ENCODE measurements at regions not wholly inside any gene's neighbourhood (a gene's known extent, or its start where the extent isn't known, plus 50 kb on each side); places are given as distances from the start of the nearest gene placed in this dataset.

- Histone ChIP-seq H3K27me3 (ENCODE audit: control insufficient read depth in 1 of 2, insufficient read depth in 2 of 2, low read length in 2 of 2) (no peaks in the 10 kb centered on the region), H3K4me1 (ENCODE audit: insufficient read depth, low read length) (no peaks in the 10 kb centered on the region), H3K9me3 (ENCODE audit: control insufficient read depth in 1 of 2, insufficient read depth in 1 of 2, low read length in 2 of 2) (no peaks in the 10 kb centered on the region), H3K4me3 (ENCODE audit: low read length) (no peak overlapping the region), H3K27ac (ENCODE audit: low read depth in 1 of 2, low read length in 2 of 2) (no peak overlapping the region), H3K36me3 (ENCODE audit: insufficient read depth, low read length) (no peaks in the 10 kb centered on the region)
- DNase-seq (no peak), ATAC-seq (ENCODE audit: poor library complexity) (no peak)
- Mint-ChIP-seq H3K27ac (no peak overlapping the region), H3K36me3 (ENCODE audit: low read depth) (no peaks in the 10 kb centered on the region), H3K4me1 (ENCODE audit: low read depth) (no peaks in the 10 kb centered on the region), H3K4me3 (no peak overlapping the region), H3K9me3 (no peaks in the 10 kb centered on the region), H3K27me3 (peaks cover 20% of the 10 kb centered on the region)
- CTCF ChIA-PET = interaction anchor here (1.7 kb wide), 1 partner anchor 10 kb away, joined by 5 read pairs; no protein-coding TSS in a partner anchor
- intact Hi-C loops (cut with DNase I, micrococcal nuclease) = no loop called here
- POLR2A ChIA-PET = interaction anchor here (0.5 kb wide), 1 partner anchor 15 kb away, joined by 3 read pairs; no protein-coding TSS in a partner anchor
- no peak for TF ChIP-seq CTCF (IDR thresholded peaks at IDR 0.05)
Observed at GRCh38 chr6:105573138-105573537, 170.3 kb upstream of the PREP start.

GRCh38 chr6:105570416-105570815, 167.5 kb upstream of the PREP start:
- TF ChIP-seq CTCF (IDR thresholded peaks at IDR 0.05) = no peak
- H3K4me1 Mint-ChIP-seq (ENCODE audit: low read depth) = no peaks in the 10 kb centered on the region
- no peak for DNase-seq
- Histone ChIP-seq H3K27ac (ENCODE audit: low read depth in 1 of 2, low read length in 2 of 2) (no peak overlapping the region), H3K4me3 (ENCODE audit: low read length) (no peak overlapping the region), H3K4me1 (ENCODE audit: insufficient read depth, low read length) (no peaks in the 10 kb centered on the region), H3K27me3 (ENCODE audit: control insufficient read depth in 1 of 2, insufficient read depth in 2 of 2, low read length in 2 of 2) (no peaks in the 10 kb centered on the region), H3K9me3 (ENCODE audit: control insufficient read depth in 1 of 2, insufficient read depth in 1 of 2, low read length in 2 of 2) (no peaks in the 10 kb centered on the region), H3K36me3 (ENCODE audit: insufficient read depth, low read length) (no peaks in the 10 kb centered on the region)
- peaks cover 24% of the 10 kb centered on the region for H3K27me3 Mint-ChIP-seq
- ATAC-seq (ENCODE audit: poor library complexity) = no peak
- ChIA-PET POLR2A (no interaction called here), CTCF (interaction anchor here (0.6 kb wide), 1 partner anchor 12 kb away, joined by 3 read pairs; no protein-coding TSS in a partner anchor)
- no peaks in the 10 kb centered on the region for H3K36me3 Mint-ChIP-seq (ENCODE audit: low read depth)
- no peak overlapping the region for H3K4me3 Mint-ChIP-seq
- no peaks in the 10 kb centered on the region for H3K9me3 Mint-ChIP-seq
- intact Hi-C loops (cut with DNase I, micrococcal nuclease) = no loop called here
- no peak overlapping the region for H3K27ac Mint-ChIP-seq

- intact Hi-C loops (cut with DNase I, micrococcal nuclease) = no loop called here
- H3K9me3 Mint-ChIP-seq = no peaks in the 10 kb centered on the region
- Histone ChIP-seq H3K36me3 (ENCODE audit: insufficient read depth, low read length) (no peaks in the 10 kb centered on the region), H3K27me3 (ENCODE audit: control insufficient read depth in 1 of 2, insufficient read depth in 2 of 2, low read length in 2 of 2) (no peaks in the 10 kb centered on the region), H3K4me1 (ENCODE audit: insufficient read depth, low read length) (no peaks in the 10 kb centered on the region), H3K9me3 (ENCODE audit: control insufficient read depth in 1 of 2, insufficient read depth in 1 of 2, low read length in 2 of 2) (no peaks in the 10 kb centered on the region), H3K4me3 (ENCODE audit: low read length) (no peak overlapping the region), H3K27ac (ENCODE audit: low read depth in 1 of 2, low read length in 2 of 2) (no peak overlapping the region)
- no peak overlapping the region for H3K27ac Mint-ChIP-seq
- peaks cover 24% of the 10 kb centered on the region for H3K27me3 Mint-ChIP-seq
- CTCF ChIA-PET = no interaction called here
- DNase-seq (no peak), ATAC-seq (ENCODE audit: poor library complexity) (no peak)
- POLR2A ChIA-PET = no interaction called here
- no peak overlapping the region for H3K4me3 Mint-ChIP-seq
- no peaks in the 10 kb centered on the region for H3K36me3 Mint-ChIP-seq (ENCODE audit: low read depth)
- no peaks in the 10 kb centered on the region for H3K4me1 Mint-ChIP-seq (ENCODE audit: low read depth)
- TF ChIP-seq CTCF (IDR thresholded peaks at IDR 0.05) = no peak
Observed at GRCh38 chr6:105569706-105570105, 166.8 kb upstream of the PREP start.
